HUES6 (cell line): ENCODE measurements at regions not wholly inside any gene's neighbourhood (a gene's known extent, or its start where the extent isn't known, plus 50 kb on each side); places are given as distances from the start of the nearest gene placed in this dataset.

ENCODE experiments used
- H3K27ac ChIP-seq: 2 replicates; pipeline ENCODE4 v1.7.0; 2013; ENCODE audit warnings: low read depth, mild to moderate bottlenecking, low read length, inconsistent platforms
- H3K27me3 ChIP-seq: 2 replicates; pipeline ENCODE4 v1.6.1; 2013; ENCODE audit warnings: low read length; ENCODE audit not compliant: control insufficient read depth, insufficient read depth
- H3K36me3 ChIP-seq: 2 replicates; pipeline ENCODE4 v1.6.1; 2013; ENCODE audit warnings: low read length; ENCODE audit not compliant: control insufficient read depth, insufficient read depth
- H3K4me1 ChIP-seq: 2 replicates; pipeline ENCODE4 v1.6.1; 2013; ENCODE audit warnings: low read length; ENCODE audit not compliant: control insufficient read depth, insufficient read depth
- H3K4me3 ChIP-seq: 2 replicates; pipeline ENCODE4 v1.5.1; 2013; ENCODE audit warnings: low read depth, low read length
- H3K9ac ChIP-seq: one replicate; pipeline ENCODE4 v1.6.1; 2013; ENCODE audit warnings: mild to moderate bottlenecking, low read length
- H3K9me3 ChIP-seq: 2 replicates; pipeline ENCODE4 v1.6.1; 2013; ENCODE audit warnings: low read depth, low read length; ENCODE audit not compliant: control insufficient read depth, insufficient read depth

- peaks cover 5% of the 10 kb centered on the region; the same call in 1 of the 2 replicates for H3K9me3 ChIP-seq
- H3K27me3 ChIP-seq: no peaks in the 10 kb centered on the region
- no peak overlapping the region for H3K9ac ChIP-seq
- no peaks in the 10 kb centered on the region for H3K36me3 ChIP-seq
- no peak overlapping the region for H3K4me3 ChIP-seq
- H3K4me1 ChIP-seq: peaks cover 11% of the 10 kb centered on the region
- H3K27ac ChIP-seq: no peak overlapping the region
Measured at GRCh38 chrX:6363188-6363587, 134.5 kb upstream of the NLGN4X start.

- Histone ChIP-seq H3K9me3 (peaks cover 10% of the 10 kb centered on the region; the same call in 1 of the 2 replicates), H3K9ac (no peak overlapping the region), H3K4me1 (no peaks in the 10 kb centered on the region), H3K27me3 (no peaks in the 10 kb centered on the region; the same call in 1 of the 2 replicates), H3K36me3 (no peaks in the 10 kb centered on the region), H3K27ac (peak overlapping the region; percentile 13; the same call in 1 of the 2 replicates), H3K4me3 (no peak overlapping the region)
Measured at GRCh38 chrX:6325437-6325836, 96.8 kb upstream of the NLGN4X start.

GRCh38 chrX:6313356-6313755 lies 84.7 kb upstream of the NLGN4X start:
- Histone ChIP-seq H3K4me1 (peaks cover 8% of the 10 kb centered on the region; the same call in 1 of the 2 replicates), H3K27ac (no peak overlapping the region), H3K9ac (no peak overlapping the region), H3K4me3 (no peak overlapping the region), H3K9me3 (peaks cover 20% of the 10 kb centered on the region), H3K36me3 (no peaks in the 10 kb centered on the region), H3K27me3 (no peaks in the 10 kb centered on the region)

GRCh38 chrX:6311540-6311939 lies 82.9 kb upstream of the NLGN4X start:
- peaks cover 19% of the 10 kb centered on the region; the same call in 1 of the 2 replicates for H3K4me1 ChIP-seq
- H3K27me3 ChIP-seq: no peaks in the 10 kb centered on the region
- no peak overlapping the region for H3K4me3 ChIP-seq
- no peaks in the 10 kb centered on the region for H3K36me3 ChIP-seq
- peaks cover 21% of the 10 kb centered on the region for H3K9me3 ChIP-seq
- H3K27ac ChIP-seq: no peak overlapping the region
- no peak overlapping the region for H3K9ac ChIP-seq

- Histone ChIP-seq H3K36me3 (no peaks in the 10 kb centered on the region), H3K4me1 (peaks cover 18% of the 10 kb centered on the region), H3K4me3 (no peak overlapping the region), H3K27me3 (no peaks in the 10 kb centered on the region), H3K9ac (no peak overlapping the region), H3K27ac (peak overlapping the region; percentile 21), H3K9me3 (peaks cover 21% of the 10 kb centered on the region)
Measured at GRCh38 chrX:6307156-6307555, 78.5 kb upstream of the NLGN4X start.

- no peak overlapping the region for H3K27ac ChIP-seq
Measured at GRCh38 chrX:6299724-6300123, 71.1 kb upstream of the NLGN4X start.

GRCh38 chrX:6293716-6294115 lies 65.0 kb upstream of the NLGN4X start:
- Histone ChIP-seq H3K9ac (no peak overlapping the region), H3K27me3 (no peaks in the 10 kb centered on the region), H3K27ac (no peak overlapping the region), H3K9me3 (no peaks in the 10 kb centered on the region), H3K36me3 (no peaks in the 10 kb centered on the region), H3K4me1 (peaks cover 3% of the 10 kb centered on the region; the same call in 1 of the 2 replicates), H3K4me3 (no peak overlapping the region)

More at GRCh38 chrX:6299724-6300123, 71.1 kb upstream of the NLGN4X start:
- H3K9ac ChIP-seq: no peak overlapping the region
- H3K4me3 ChIP-seq: no peak overlapping the region
- H3K4me1 ChIP-seq: no peaks in the 10 kb centered on the region
- no peaks in the 10 kb centered on the region for H3K36me3 ChIP-seq
- no peaks in the 10 kb centered on the region for H3K27me3 ChIP-seq
- H3K9me3 ChIP-seq: no peaks in the 10 kb centered on the region

- H3K9ac ChIP-seq: no peak overlapping the region
- H3K4me1 ChIP-seq: peaks cover 3% of the 10 kb centered on the region; the same call in 1 of the 2 replicates
- H3K27me3 ChIP-seq: no peaks in the 10 kb centered on the region
- H3K36me3 ChIP-seq: no peaks in the 10 kb centered on the region
- H3K4me3 ChIP-seq: no peak overlapping the region
- H3K9me3 ChIP-seq: no peaks in the 10 kb centered on the region
- H3K27ac ChIP-seq: no peak overlapping the region
Measured at GRCh38 chrX:6292599-6292998, 63.9 kb upstream of the NLGN4X start.

- Histone ChIP-seq H3K27me3 (no peaks in the 10 kb centered on the region), H3K9me3 (no peaks in the 10 kb centered on the region), H3K4me1 (peaks cover 3% of the 10 kb centered on the region; the same call in 1 of the 2 replicates), H3K4me3 (no peak overlapping the region), H3K9ac (no peak overlapping the region), H3K27ac (no peak overlapping the region), H3K36me3 (no peaks in the 10 kb centered on the region)
Measured at GRCh38 chrX:6291444-6291843, 62.8 kb upstream of the NLGN4X start.

- Histone ChIP-seq H3K4me3 (no peak overlapping the region), H3K4me1 (peaks cover 22% of the 10 kb centered on the region), H3K27ac (no peak overlapping the region), H3K27me3 (no peaks in the 10 kb centered on the region), H3K36me3 (no peaks in the 10 kb centered on the region), H3K9ac (no peak overlapping the region), H3K9me3 (peaks cover 4% of the 10 kb centered on the region; the same call in 1 of the 2 replicates)
Measured at GRCh38 chrX:6283826-6284225, 55.2 kb upstream of the NLGN4X start.

GRCh38 chrX:6279277-6279909 lies 50.7 kb upstream of the NLGN4X start:
- Histone ChIP-seq H3K4me1 (peaks cover 33% of the 10 kb centered on the region), H3K27ac (peak overlapping the region; percentile 47), H3K9me3 (peaks cover 13% of the 10 kb centered on the region; the same call in 1 of the 2 replicates), H3K4me3 (peak overlapping the region; percentile 4; the same call in 1 of the 2 replicates), H3K27me3 (no peaks in the 10 kb centered on the region), H3K9ac (peak overlapping the region; percentile 47), H3K36me3 (no peaks in the 10 kb centered on the region)
